Osteocyte (in vitro differentiated cells): ENCODE measurements at regions not wholly inside any gene's neighbourhood (a gene's known extent, or its start where the extent isn't known, plus 50 kb on each side); places are given as distances from the start of the nearest gene placed in this dataset.

Source experiments
- DNase-seq: peaks from one replicate; pipeline ENCODE4 v3.0.0; 2021; ENCODE audit warnings: mixed read lengths; ENCODE audit not compliant: unreplicated experiment; ENCODE audit errors: extremely low spot score
- H3K27ac Mint-ChIP-seq: one replicate; pipeline ENCODE4 v1.8.0; 2021; ENCODE audit warnings: mild to moderate bottlenecking, mixed read lengths; ENCODE audit not compliant: unreplicated experiment
- H3K27me3 Mint-ChIP-seq: one replicate; pipeline ENCODE4 v1.8.0; 2021; ENCODE audit warnings: mixed read lengths; ENCODE audit not compliant: unreplicated experiment
- H3K36me3 Mint-ChIP-seq: one replicate; pipeline ENCODE4 v1.8.0; 2021; ENCODE audit warnings: mixed read lengths; ENCODE audit not compliant: unreplicated experiment
- H3K4me1 Mint-ChIP-seq: one replicate; pipeline ENCODE4 v1.8.0; 2021; ENCODE audit warnings: mixed read lengths; ENCODE audit not compliant: unreplicated experiment
- H3K4me3 Mint-ChIP-seq: one replicate; pipeline ENCODE4 v1.8.0; 2021; ENCODE audit warnings: mild to moderate bottlenecking, moderate library complexity, mixed read lengths; ENCODE audit not compliant: unreplicated experiment
- H3K9me3 Mint-ChIP-seq: one replicate; pipeline ENCODE4 v1.8.0; 2021; ENCODE audit warnings: mixed read lengths; ENCODE audit not compliant: unreplicated experiment
- TF ChIP-seq, protein P1 (sequence below): fragments of 200-600 bp; sonication (generic); IDR thresholded peaks from 2 replicates; pipeline ENCODE4 v1.5.0; 2021; ENCODE audit warnings: antibody characterized with exemption, mild to moderate bottlenecking, moderate library complexity

DNA sequence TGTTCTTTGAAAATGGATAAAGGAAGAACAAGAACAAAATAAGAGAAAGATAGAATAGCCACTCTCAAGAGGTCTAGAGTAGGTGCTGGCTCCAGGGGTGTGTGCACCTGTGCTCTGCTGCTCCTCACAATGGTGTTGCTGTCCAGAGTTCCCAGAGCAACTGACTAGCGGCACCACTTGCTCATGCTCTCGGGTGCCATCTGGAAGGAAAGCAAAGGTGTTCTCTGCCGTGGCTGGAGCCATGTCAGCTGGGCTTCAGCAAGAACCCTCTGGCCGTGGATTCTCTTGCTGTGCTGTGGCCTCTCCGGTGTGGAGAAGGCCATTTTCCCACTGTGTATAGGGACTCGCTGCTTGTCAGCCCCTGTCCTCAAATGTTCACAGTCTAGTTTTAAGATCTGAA is 114.6 kb upstream of the TEX51 start:
- H3K27ac Mint-ChIP-seq: no peak overlapping the region
- TF ChIP-seq, protein P1, sequence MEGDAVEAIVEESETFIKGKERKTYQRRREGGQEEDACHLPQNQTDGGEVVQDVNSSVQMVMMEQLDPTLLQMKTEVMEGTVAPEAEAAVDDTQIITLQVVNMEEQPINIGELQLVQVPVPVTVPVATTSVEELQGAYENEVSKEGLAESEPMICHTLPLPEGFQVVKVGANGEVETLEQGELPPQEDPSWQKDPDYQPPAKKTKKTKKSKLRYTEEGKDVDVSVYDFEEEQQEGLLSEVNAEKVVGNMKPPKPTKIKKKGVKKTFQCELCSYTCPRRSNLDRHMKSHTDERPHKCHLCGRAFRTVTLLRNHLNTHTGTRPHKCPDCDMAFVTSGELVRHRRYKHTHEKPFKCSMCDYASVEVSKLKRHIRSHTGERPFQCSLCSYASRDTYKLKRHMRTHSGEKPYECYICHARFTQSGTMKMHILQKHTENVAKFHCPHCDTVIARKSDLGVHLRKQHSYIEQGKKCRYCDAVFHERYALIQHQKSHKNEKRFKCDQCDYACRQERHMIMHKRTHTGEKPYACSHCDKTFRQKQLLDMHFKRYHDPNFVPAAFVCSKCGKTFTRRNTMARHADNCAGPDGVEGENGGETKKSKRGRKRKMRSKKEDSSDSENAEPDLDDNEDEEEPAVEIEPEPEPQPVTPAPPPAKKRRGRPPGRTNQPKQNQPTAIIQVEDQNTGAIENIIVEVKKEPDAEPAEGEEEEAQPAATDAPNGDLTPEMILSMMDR: no peak
- no peaks in the 10 kb centered on the region for H3K36me3 Mint-ChIP-seq
- H3K27me3 Mint-ChIP-seq: peaks cover 30% of the 10 kb centered on the region
- H3K4me3 Mint-ChIP-seq: no peak overlapping the region
- no peak for DNase-seq
- no peaks in the 10 kb centered on the region for H3K4me1 Mint-ChIP-seq
- no peaks in the 10 kb centered on the region for H3K9me3 Mint-ChIP-seq

DNA sequence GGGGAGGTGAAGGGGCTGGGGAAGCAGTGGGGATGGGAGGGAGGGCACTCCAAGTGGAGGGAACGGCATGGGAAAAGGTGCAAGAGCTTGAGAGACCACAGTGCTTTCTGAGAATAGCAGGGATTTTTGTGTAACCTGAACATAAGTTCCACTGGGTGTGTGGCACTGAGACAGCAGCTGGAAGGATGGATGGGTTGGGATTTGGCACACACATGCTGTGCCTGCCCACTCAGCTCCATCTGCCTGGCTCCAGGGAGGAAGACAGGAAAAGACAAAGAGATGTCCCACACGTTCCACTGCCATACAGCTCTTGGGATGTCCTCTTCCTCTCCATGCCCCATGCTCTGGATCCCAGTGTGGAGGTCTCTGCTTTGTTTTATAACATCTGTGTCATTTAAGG is 114.1 kb upstream of the TEX51 start:
- TF ChIP-seq, protein P1: no peak
- Mint-ChIP-seq H3K36me3 (no peaks in the 10 kb centered on the region), H3K4me1 (no peaks in the 10 kb centered on the region), H3K9me3 (no peaks in the 10 kb centered on the region), H3K4me3 (no peak overlapping the region), H3K27ac (no peak overlapping the region), H3K27me3 (peaks cover 25% of the 10 kb centered on the region)
- DNase-seq: no peak

GRCh38 chr2:126785236-126785635 is 113.5 kb upstream of the TEX51 start:
- Mint-ChIP-seq H3K27me3 (peaks cover 18% of the 10 kb centered on the region), H3K36me3 (no peaks in the 10 kb centered on the region), H3K9me3 (no peaks in the 10 kb centered on the region)

DNA sequence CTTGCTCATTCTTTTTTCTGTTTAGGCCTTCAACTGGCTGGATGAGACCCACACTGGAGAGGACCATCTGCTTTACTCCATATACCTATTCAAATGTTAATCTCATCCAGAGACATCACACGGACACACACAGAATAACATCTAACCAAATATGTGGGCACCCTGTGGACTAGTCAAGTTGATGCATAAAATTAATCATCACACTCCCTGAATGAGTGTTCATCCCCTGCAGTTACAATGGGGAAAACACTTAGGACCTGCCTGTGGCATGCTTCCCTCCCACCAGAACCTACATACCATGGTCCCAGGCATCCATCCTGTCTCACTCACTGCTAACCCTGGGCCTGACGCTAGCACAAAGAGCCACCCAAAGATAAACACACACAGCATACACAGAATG is 112.8 kb upstream of the TEX51 start:
- H3K36me3 Mint-ChIP-seq: no peaks in the 10 kb centered on the region
- no peaks in the 10 kb centered on the region for H3K9me3 Mint-ChIP-seq
- H3K4me1 Mint-ChIP-seq: no peaks in the 10 kb centered on the region
- TF ChIP-seq, protein P1: no peak
- peaks cover 14% of the 10 kb centered on the region for H3K27me3 Mint-ChIP-seq
- DNase-seq: no peak
- H3K4me3 Mint-ChIP-seq: no peak overlapping the region
- H3K27ac Mint-ChIP-seq: no peak overlapping the region

More at GRCh38 chr2:126785236-126785635, 113.5 kb upstream of the TEX51 start:
- DNase-seq: no peak
- Mint-ChIP-seq H3K4me3 (no peak overlapping the region), H3K4me1 (no peaks in the 10 kb centered on the region), H3K27ac (no peak overlapping the region)
- TF ChIP-seq, protein P1: no peak

DNA sequence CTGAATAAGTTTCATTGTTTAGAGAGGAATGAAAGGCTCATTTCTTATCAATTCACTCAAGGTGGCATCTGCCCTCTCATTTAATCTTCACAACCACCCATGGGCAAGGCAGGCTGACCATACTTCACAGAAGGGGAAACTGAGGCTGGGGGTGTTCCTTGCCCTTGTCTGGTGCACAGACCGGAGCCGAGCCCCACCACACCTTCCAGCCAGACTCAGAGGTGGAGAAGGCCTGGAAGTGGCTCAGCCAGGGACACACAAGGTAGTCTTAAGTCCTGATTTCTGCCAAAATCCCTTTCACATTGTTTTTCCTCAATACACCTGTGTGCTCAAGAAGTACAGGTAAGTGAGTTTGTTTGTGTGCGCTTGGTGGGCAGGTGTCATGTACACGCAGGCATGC is 111.9 kb upstream of the TEX51 start:
- Mint-ChIP-seq H3K27ac (no peak overlapping the region), H3K9me3 (no peaks in the 10 kb centered on the region), H3K27me3 (peaks cover 11% of the 10 kb centered on the region), H3K36me3 (no peaks in the 10 kb centered on the region), H3K4me3 (no peak overlapping the region), H3K4me1 (no peaks in the 10 kb centered on the region)
- no peak for DNase-seq
- TF ChIP-seq, protein P1: no peak
